ENCODE measurements at regions not wholly inside any gene's neighbourhood (a gene's known extent, or its start where the extent isn't known, plus 50 kb on each side); places are given as distances from the start of the nearest gene placed in this dataset.

DNA sequence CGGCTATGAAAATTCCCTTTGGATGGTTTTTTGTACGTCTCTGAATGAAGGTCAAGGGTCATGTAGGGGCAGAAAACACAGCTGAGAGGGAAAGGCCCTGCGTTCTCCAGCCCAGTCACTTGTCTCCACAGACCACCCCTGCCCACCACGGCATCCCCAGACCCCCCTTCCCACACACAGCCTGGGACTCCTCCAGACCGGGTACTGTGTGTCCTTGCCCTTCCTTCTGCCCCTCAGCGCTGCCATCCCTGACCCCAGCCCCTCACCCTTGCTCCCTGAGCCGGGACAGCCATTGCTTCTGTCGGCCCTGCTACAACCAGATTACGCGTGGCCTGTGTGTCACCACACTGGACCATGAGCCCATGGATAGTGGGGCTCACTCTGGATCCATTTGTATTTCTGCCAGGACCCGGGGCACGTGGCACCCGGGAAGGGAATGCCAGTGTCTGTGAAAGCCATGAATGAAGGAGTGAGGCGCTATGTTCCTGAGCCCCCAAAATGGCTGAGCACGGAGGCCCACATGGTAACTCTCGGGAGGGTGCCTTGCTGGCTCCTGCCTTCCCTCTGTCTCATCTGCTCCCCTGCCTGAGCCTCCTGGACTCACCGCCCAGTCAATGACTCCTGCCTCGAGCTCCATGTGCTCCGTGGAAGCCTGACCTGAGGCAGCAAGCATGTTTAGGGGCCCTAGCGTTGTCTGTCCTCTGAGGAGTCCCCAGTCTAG, 139.1 kb upstream of the FOXF1 start:
- WGBS (ENCODE audit: insufficient coverage), result 89% methylated on average over 17 of the region's 20 CpGs
- Histone ChIP-seq H3K4me1 (ENCODE audit: control insufficient read depth in 1 of 2, insufficient read depth in 2 of 2, low read length in 2 of 2) (no peaks in the 10 kb centered on the region), H3K9ac (ENCODE audit: insufficient read depth, low read length, poor library complexity, severe bottlenecking) (no peak overlapping the region), H3K27ac (ENCODE audit: low read depth in 1 of 2, low read length in 2 of 2) (no peak overlapping the region), H4K20me1 (ENCODE audit: insufficient read depth, low read length) (no peaks in the 10 kb centered on the region), H3K79me2 (ENCODE audit: insufficient read depth, low read length) (no peaks in the 10 kb centered on the region), H3K36me3 (replicated peaks in 1 of 2; ENCODE audit: control insufficient read depth in 1 of 2, insufficient read depth in 2 of 2, low read length in 2 of 2) (no peaks in the 10 kb centered on the region), H3K27me3 (ENCODE audit: control insufficient read depth in 2 of 2, insufficient read depth in 2 of 2, low read length in 2 of 2) (no peaks in the 10 kb centered on the region), H3K4me3 (replicated peaks in 1 of 3; ENCODE audit: low read depth in 2 of 3, low read length in 3 of 3) (no peak overlapping the region), H3K4me2 (replicated peaks; ENCODE audit: extremely low read depth, low read length, poor library complexity, severe bottlenecking) (no peak overlapping the region), H3K9me3 (replicated peaks in 1 of 2; ENCODE audit: control insufficient read depth in 1 of 2, insufficient read depth in 1 of 2, low read length in 2 of 2) (peaks cover 0 to 12% of the 10 kb centered on the region in 2 donors), H2AFZ (ENCODE audit: insufficient read depth, low read depth, low read length, poor library complexity, severe bottlenecking) (no peak overlapping the region)
- H3K4me1 Mint-ChIP-seq, result no peaks in the 10 kb centered on the region
- peaks cover 8 to 10% (median 9%) of the 10 kb centered on the region in 3 donors for H3K27me3 Mint-ChIP-seq (ENCODE audit: low read depth in 3 of 3)
- intact Hi-C loops (cut with micrococcal nuclease), result no loop called here
- H3K4me3 Mint-ChIP-seq, result peak overlapping the region in 1 of 2 donors; percentile 37
- peaks cover 0 to 14% (median 9%) of the 10 kb centered on the region in 7 donors for H3K9me3 Mint-ChIP-seq
- H3K36me3 Mint-ChIP-seq, result no peaks in the 10 kb centered on the region
- peak overlapping the region in 1 of 7 donors; percentile 3 for H3K27ac Mint-ChIP-seq
- no peak for DNase-seq
- TF ChIP-seq, protein P1, sequence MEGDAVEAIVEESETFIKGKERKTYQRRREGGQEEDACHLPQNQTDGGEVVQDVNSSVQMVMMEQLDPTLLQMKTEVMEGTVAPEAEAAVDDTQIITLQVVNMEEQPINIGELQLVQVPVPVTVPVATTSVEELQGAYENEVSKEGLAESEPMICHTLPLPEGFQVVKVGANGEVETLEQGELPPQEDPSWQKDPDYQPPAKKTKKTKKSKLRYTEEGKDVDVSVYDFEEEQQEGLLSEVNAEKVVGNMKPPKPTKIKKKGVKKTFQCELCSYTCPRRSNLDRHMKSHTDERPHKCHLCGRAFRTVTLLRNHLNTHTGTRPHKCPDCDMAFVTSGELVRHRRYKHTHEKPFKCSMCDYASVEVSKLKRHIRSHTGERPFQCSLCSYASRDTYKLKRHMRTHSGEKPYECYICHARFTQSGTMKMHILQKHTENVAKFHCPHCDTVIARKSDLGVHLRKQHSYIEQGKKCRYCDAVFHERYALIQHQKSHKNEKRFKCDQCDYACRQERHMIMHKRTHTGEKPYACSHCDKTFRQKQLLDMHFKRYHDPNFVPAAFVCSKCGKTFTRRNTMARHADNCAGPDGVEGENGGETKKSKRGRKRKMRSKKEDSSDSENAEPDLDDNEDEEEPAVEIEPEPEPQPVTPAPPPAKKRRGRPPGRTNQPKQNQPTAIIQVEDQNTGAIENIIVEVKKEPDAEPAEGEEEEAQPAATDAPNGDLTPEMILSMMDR (IDR thresholded peaks at IDR 0.05), result no peak

DNA sequence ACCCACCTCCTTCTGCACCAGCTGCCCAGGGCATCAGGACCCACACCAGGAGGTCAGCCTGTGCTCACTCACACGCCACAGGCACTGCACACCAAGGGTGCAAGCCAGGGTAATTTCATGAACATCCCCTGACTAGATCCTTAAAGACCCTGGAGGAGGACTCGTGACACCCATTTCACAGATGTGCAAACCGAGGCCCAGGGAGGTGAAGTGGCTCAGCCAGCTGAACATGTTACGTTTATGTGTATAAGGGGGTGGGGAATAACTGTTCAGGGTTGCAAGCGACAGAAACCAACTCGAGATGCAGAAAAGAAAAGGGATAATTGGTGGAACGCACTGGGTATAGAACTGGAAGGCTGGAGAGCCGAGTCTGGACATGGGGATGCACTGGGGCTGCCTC, 138.1 kb upstream of the FOXF1 start:
- DNase-seq, result no peak
- peaks cover 0 to 14% (median 9%) of the 10 kb centered on the region in 7 donors for H3K9me3 Mint-ChIP-seq
- no peaks in the 10 kb centered on the region for H3K36me3 Mint-ChIP-seq
- H3K27ac Mint-ChIP-seq, result no peak overlapping the region
- no peaks in the 10 kb centered on the region for H3K36me3 ChIP-seq (replicated peaks in 1 of 2; ENCODE audit: control insufficient read depth in 1 of 2, insufficient read depth in 2 of 2, low read length in 2 of 2)
- no peaks in the 10 kb centered on the region for H4K20me1 ChIP-seq (ENCODE audit: insufficient read depth, low read length)
- TF ChIP-seq, protein P1 (IDR thresholded peaks at IDR 0.05), result no peak
- no peak overlapping the region for H3K27ac ChIP-seq (ENCODE audit: low read depth in 1 of 2, low read length in 2 of 2)
- H3K4me1 Mint-ChIP-seq, result no peaks in the 10 kb centered on the region
- no peak overlapping the region for H3K9ac ChIP-seq (ENCODE audit: insufficient read depth, low read length, poor library complexity, severe bottlenecking)
- peaks cover 0 to 12% of the 10 kb centered on the region in 2 donors for H3K9me3 ChIP-seq (replicated peaks in 1 of 2; ENCODE audit: control insufficient read depth in 1 of 2, insufficient read depth in 1 of 2, low read length in 2 of 2)
- H3K4me1 ChIP-seq (ENCODE audit: control insufficient read depth in 1 of 2, insufficient read depth in 2 of 2, low read length in 2 of 2), result no peaks in the 10 kb centered on the region
- peaks cover 7 to 9% (median 8%) of the 10 kb centered on the region in 3 donors for H3K27me3 Mint-ChIP-seq (ENCODE audit: low read depth in 3 of 3)
- WGBS (ENCODE audit: insufficient coverage), result 91% methylated on average over 5 of the region's 8 CpGs
- intact Hi-C loops (cut with micrococcal nuclease), result no loop called here
- H2AFZ ChIP-seq (ENCODE audit: insufficient read depth, low read depth, low read length, poor library complexity, severe bottlenecking), result no peak overlapping the region
- no peak overlapping the region for H3K4me3 ChIP-seq (replicated peaks in 1 of 3; ENCODE audit: low read depth in 2 of 3, low read length in 3 of 3)
- no peaks in the 10 kb centered on the region for H3K79me2 ChIP-seq (ENCODE audit: insufficient read depth, low read length)
- no peaks in the 10 kb centered on the region for H3K27me3 ChIP-seq (ENCODE audit: control insufficient read depth in 2 of 2, insufficient read depth in 2 of 2, low read length in 2 of 2)
- no peak overlapping the region for H3K4me3 Mint-ChIP-seq
- no peak overlapping the region for H3K4me2 ChIP-seq (replicated peaks; ENCODE audit: extremely low read depth, low read length, poor library complexity, severe bottlenecking)
